ENCODE measurements at regions not wholly inside any gene's neighbourhood (a gene's known extent, or its start where the extent isn't known, plus 50 kb on each side); places are given as distances from the start of the nearest gene placed in this dataset.

DNA sequence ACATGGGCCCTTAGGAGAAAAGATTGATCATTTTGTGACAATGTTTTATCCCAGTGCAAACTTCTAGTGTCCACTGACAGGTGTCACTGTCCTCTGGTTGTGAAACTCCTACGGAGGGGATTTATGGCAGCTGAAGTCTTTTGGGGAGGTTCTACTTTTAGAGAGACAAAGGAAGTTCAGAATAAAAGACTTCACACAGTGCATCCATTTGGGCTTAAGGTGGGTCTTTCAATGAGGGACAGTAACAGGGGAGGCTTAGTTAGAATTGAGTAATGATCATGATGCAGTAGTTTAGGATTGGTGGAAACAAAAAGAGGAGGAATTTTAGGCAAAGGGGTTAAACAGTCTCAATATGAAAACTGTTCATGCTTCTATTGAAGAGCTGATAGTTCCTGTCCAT is 501.1 kb upstream of the NRP1 start:
- H4K20me1 ChIP-seq (ENCODE audit: insufficient read depth, low read length): no peaks in the 10 kb centered on the region
- H3K9ac ChIP-seq (ENCODE audit: insufficient read depth, low read length, poor library complexity, severe bottlenecking): no peak overlapping the region
- no peaks in the 10 kb centered on the region for H3K9me3 ChIP-seq (replicated peaks in 1 of 2; ENCODE audit: control insufficient read depth in 1 of 2, insufficient read depth in 1 of 2, low read length in 2 of 2)
- no peak overlapping the region for H2AFZ ChIP-seq (ENCODE audit: insufficient read depth, low read depth, low read length, poor library complexity, severe bottlenecking)
- intact Hi-C loops (cut with micrococcal nuclease): no loop called here
- H3K27me3 Mint-ChIP-seq (ENCODE audit: low read depth in 3 of 3): peaks cover 0 to 5% (median 2%) of the 10 kb centered on the region in 3 donors
- H3K4me1 ChIP-seq (ENCODE audit: control insufficient read depth in 1 of 2, insufficient read depth in 2 of 2, low read length in 2 of 2): no peaks in the 10 kb centered on the region
- no peak for DNase-seq
- H3K27ac Mint-ChIP-seq: no peak overlapping the region
- H3K4me3 ChIP-seq (replicated peaks in 1 of 3; ENCODE audit: low read depth in 2 of 3, low read length in 3 of 3): no peak overlapping the region
- H3K9me3 Mint-ChIP-seq: peaks cover 0 to 5% (median 1%) of the 10 kb centered on the region in 7 donors
- H3K4me1 Mint-ChIP-seq: no peaks in the 10 kb centered on the region
- no peak overlapping the region for H3K4me3 Mint-ChIP-seq
- no peaks in the 10 kb centered on the region for H3K27me3 ChIP-seq (ENCODE audit: control insufficient read depth in 2 of 2, insufficient read depth in 2 of 2, low read length in 2 of 2)
- no peaks in the 10 kb centered on the region for H3K36me3 Mint-ChIP-seq
- H3K79me2 ChIP-seq (ENCODE audit: insufficient read depth, low read length): no peaks in the 10 kb centered on the region
- no peak overlapping the region for H3K4me2 ChIP-seq (replicated peaks; ENCODE audit: extremely low read depth, low read length, poor library complexity, severe bottlenecking)
- H3K36me3 ChIP-seq (replicated peaks in 1 of 2; ENCODE audit: control insufficient read depth in 1 of 2, insufficient read depth in 2 of 2, low read length in 2 of 2): no peaks in the 10 kb centered on the region
- no peak overlapping the region for H3K27ac ChIP-seq (ENCODE audit: low read depth in 1 of 2, low read length in 2 of 2)
- 50% methylated on average over 1 of the region's 1 CpG for WGBS (ENCODE audit: insufficient coverage)
- TF ChIP-seq, protein P1, sequence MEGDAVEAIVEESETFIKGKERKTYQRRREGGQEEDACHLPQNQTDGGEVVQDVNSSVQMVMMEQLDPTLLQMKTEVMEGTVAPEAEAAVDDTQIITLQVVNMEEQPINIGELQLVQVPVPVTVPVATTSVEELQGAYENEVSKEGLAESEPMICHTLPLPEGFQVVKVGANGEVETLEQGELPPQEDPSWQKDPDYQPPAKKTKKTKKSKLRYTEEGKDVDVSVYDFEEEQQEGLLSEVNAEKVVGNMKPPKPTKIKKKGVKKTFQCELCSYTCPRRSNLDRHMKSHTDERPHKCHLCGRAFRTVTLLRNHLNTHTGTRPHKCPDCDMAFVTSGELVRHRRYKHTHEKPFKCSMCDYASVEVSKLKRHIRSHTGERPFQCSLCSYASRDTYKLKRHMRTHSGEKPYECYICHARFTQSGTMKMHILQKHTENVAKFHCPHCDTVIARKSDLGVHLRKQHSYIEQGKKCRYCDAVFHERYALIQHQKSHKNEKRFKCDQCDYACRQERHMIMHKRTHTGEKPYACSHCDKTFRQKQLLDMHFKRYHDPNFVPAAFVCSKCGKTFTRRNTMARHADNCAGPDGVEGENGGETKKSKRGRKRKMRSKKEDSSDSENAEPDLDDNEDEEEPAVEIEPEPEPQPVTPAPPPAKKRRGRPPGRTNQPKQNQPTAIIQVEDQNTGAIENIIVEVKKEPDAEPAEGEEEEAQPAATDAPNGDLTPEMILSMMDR (IDR thresholded peaks at IDR 0.05): no peak

- Histone ChIP-seq H2AFZ (ENCODE audit: insufficient read depth, low read depth, low read length, poor library complexity, severe bottlenecking) (no peak overlapping the region), H3K27me3 (ENCODE audit: control insufficient read depth in 2 of 2, insufficient read depth in 2 of 2, low read length in 2 of 2) (no peaks in the 10 kb centered on the region), H3K4me1 (ENCODE audit: control insufficient read depth in 1 of 2, insufficient read depth in 2 of 2, low read length in 2 of 2) (no peaks in the 10 kb centered on the region), H3K4me2 (replicated peaks; ENCODE audit: extremely low read depth, low read length, poor library complexity, severe bottlenecking) (no peak overlapping the region), H3K79me2 (ENCODE audit: insufficient read depth, low read length) (no peaks in the 10 kb centered on the region), H3K4me3 (replicated peaks in 1 of 3; ENCODE audit: low read depth in 2 of 3, low read length in 3 of 3) (no peak overlapping the region), H3K27ac (ENCODE audit: low read depth in 1 of 2, low read length in 2 of 2) (no peak overlapping the region), H4K20me1 (ENCODE audit: insufficient read depth, low read length) (no peaks in the 10 kb centered on the region), H3K36me3 (replicated peaks in 1 of 2; ENCODE audit: control insufficient read depth in 1 of 2, insufficient read depth in 2 of 2, low read length in 2 of 2) (no peaks in the 10 kb centered on the region), H3K9ac (ENCODE audit: insufficient read depth, low read length, poor library complexity, severe bottlenecking) (no peak overlapping the region), H3K9me3 (replicated peaks in 1 of 2; ENCODE audit: control insufficient read depth in 1 of 2, insufficient read depth in 1 of 2, low read length in 2 of 2) (no peaks in the 10 kb centered on the region)
- 96% methylated on average over 4 of the region's 5 CpGs for WGBS (ENCODE audit: insufficient coverage)
- H3K4me3 Mint-ChIP-seq: no peak overlapping the region
- DNase-seq: no peak
- H3K36me3 Mint-ChIP-seq: no peaks in the 10 kb centered on the region
- TF ChIP-seq, protein P1 (IDR thresholded peaks at IDR 0.05): no peak
- H3K27me3 Mint-ChIP-seq (ENCODE audit: low read depth in 3 of 3): peaks cover 0 to 5% (median 2%) of the 10 kb centered on the region in 3 donors
- H3K27ac Mint-ChIP-seq: no peak overlapping the region
- no peaks in the 10 kb centered on the region for H3K4me1 Mint-ChIP-seq
- intact Hi-C loops (cut with micrococcal nuclease): no loop called here
- H3K9me3 Mint-ChIP-seq: peaks cover 0 to 6% (median 1%) of the 10 kb centered on the region in 7 donors
Measured at GRCh38 chr10:33833566-33833965, 499.1 kb upstream of the NRP1 start.

Measured in CD14-positive monocyte (primary cell).